SK-N-SH (cell line): ENCODE measurements at regions not wholly inside any gene's neighbourhood (a gene's known extent, or its start where the extent isn't known, plus 50 kb on each side); places are given as distances from the start of the nearest gene placed in this dataset.

Source experiments
- CTCF ChIA-PET: fragments of 300-600, 350-600 bp; formaldehyde crosslinking; extraction: SDS; loops from one replicate; lab custom pipeline; 2021; lab: Yijun Ruan, JAX
- POLR2A ChIA-PET: fragments of 350-600 bp; sonication (Branson Sonifier 250); formaldehyde crosslinking; extraction: SDS; loops from one replicate; lab custom pipeline; 2020; ENCODE audit warnings: antibody characterized with exemption, inconsistent platforms; lab: Yijun Ruan, JAX
- DNase-seq: peaks from one replicate; pipeline ENCODE4 v3.0.0; 2012
- H2AFZ ChIP-seq: fragments of 200-600 bp; sonication (generic); 2 replicates; pipeline ENCODE4 v1.8.1; 2016; ENCODE audit warnings: antibody characterized with exemption, mild to moderate bottlenecking, low read depth
- H3F3A ChIP-seq: fragments of 200-600 bp; sonication (generic); replicated peaks from 2 replicates; pipeline ENCODE3; 2016; ENCODE audit warnings: antibody characterized with exemption, mild to moderate bottlenecking; ENCODE audit not compliant: insufficient read depth
- H3K27ac ChIP-seq, 2 experiments: fragments of 200-500 bp in 1 of 2; fragments of 200-600 bp in 1 of 2; sonication (Bioruptor generic) in 1 of 2; sonication (generic), shearing (Covaris generic) in 1 of 2; 2 replicates each; pipeline versions ENCODE4 v1.5.1 to v1.6.1; 2014 to 2016; ENCODE audit warnings: low read depth in 2 of 2, inconsistent platforms in 1 of 2, low read length in 1 of 2, mild to moderate bottlenecking in 1 of 2, mixed read lengths in 1 of 2
- H3K27me3 ChIP-seq: fragments of 200-600 bp; sonication (generic), shearing (Covaris generic); 2 replicates; pipeline ENCODE4 v1.6.1; 2016; ENCODE audit warnings: mixed run types; ENCODE audit not compliant: insufficient read depth
- H3K36me3 ChIP-seq, 2 experiments: fragments of 200-500 bp in 1 of 2; fragments of 200-600 bp in 1 of 2; sonication (Bioruptor generic) in 1 of 2; sonication (generic) in 1 of 2; replicated peaks in 1 of 2; 2 replicates each; pipeline versions ENCODE3 to v1.5.1; 2014 to 2016; ENCODE audit warnings: low read length in 1 of 2, mild to moderate bottlenecking in 1 of 2; ENCODE audit not compliant: insufficient read depth in 2 of 2, control insufficient read depth in 1 of 2
- H3K4me1 ChIP-seq, 2 experiments: fragments of 200-500 bp in 1 of 2; fragments of 200-600 bp in 1 of 2; sonication (Bioruptor generic) in 1 of 2; sonication (generic), shearing (Covaris generic) in 1 of 2; 2 replicates each; pipeline versions ENCODE4 v1.5.1 to v1.6.1; 2014 to 2016; ENCODE audit warnings: low read depth in 1 of 2, low read length in 1 of 2, mixed run types in 1 of 2; ENCODE audit not compliant: insufficient read depth in 2 of 2, control insufficient read depth in 1 of 2
- H3K4me2 ChIP-seq: fragments of 200-600 bp; sonication (generic), shearing (Covaris generic); 2 replicates; pipeline ENCODE4 v1.6.1; 2017; ENCODE audit warnings: mixed run types
- H3K4me3 ChIP-seq, 2 experiments: fragments of 200-500 bp in 1 of 2; fragments of 200-600 bp in 1 of 2; sonication (Bioruptor generic) in 1 of 2; sonication (generic), shearing (Covaris generic) in 1 of 2; 2 replicates each; pipeline versions ENCODE4 v1.5.1 to v1.8.1; 2014 to 2016; ENCODE audit warnings: low read depth in 2 of 2, inconsistent platforms in 1 of 2, low read length in 1 of 2, mild to moderate bottlenecking in 1 of 2, mixed read lengths in 1 of 2, moderate library complexity in 1 of 2
- H3K79me2 ChIP-seq: fragments of 200-600 bp; sonication (generic); 2 replicates; pipeline ENCODE4 v1.8.1; 2017; ENCODE audit warnings: mild to moderate bottlenecking; ENCODE audit not compliant: insufficient read depth
- H3K9ac ChIP-seq: fragments of 200-600 bp; sonication (generic); 2 replicates; pipeline ENCODE4 v1.6.1; 2017; ENCODE audit warnings: mixed run types
- H3K9me2 ChIP-seq: fragments of 200-600 bp; sonication (generic); 2 replicates; pipeline ENCODE4 v1.6.1; 2017; ENCODE audit warnings: mixed run types
- H3K9me3 ChIP-seq: fragments of 200-600 bp; sonication (generic); 2 replicates; pipeline ENCODE4 v1.6.1; 2017; ENCODE audit warnings: mixed run types, mild to moderate bottlenecking, moderate library complexity
- H4K20me1 ChIP-seq: fragments of 200-600 bp; sonication (generic); 2 replicates; pipeline ENCODE4 v1.6.1; 2017; ENCODE audit warnings: mild to moderate bottlenecking, mixed run types; ENCODE audit not compliant: insufficient read depth
- EZH2phosphoT487 ChIP-seq: fragments of 200-600 bp; sonication (generic); IDR thresholded peaks from 2 replicates; pipeline ENCODE4 v1.6.1; 2017; ENCODE audit warnings: low read depth, mixed run types, mild to moderate bottlenecking, antibody characterized with exemption, moderate library complexity, borderline replicate concordance
- MEF2A ChIP-seq: IDR thresholded peaks from 2 replicates; pipeline ENCODE4 v1.4.0; 2012; ENCODE audit warnings: low read depth, borderline replicate concordance
- NRF1 ChIP-seq: IDR thresholded peaks from 2 replicates; pipeline ENCODE4 v1.6.1; 2012; ENCODE audit warnings: low read depth, mild to moderate bottlenecking, low read length
- POLR2AphosphoS5 ChIP-seq: IDR thresholded peaks from 2 replicates; pipeline ENCODE4 v1.6.1; 2012; ENCODE audit warnings: low read depth, low read length
- RAD21 ChIP-seq: IDR thresholded peaks from 2 replicates; pipeline ENCODE4 v1.6.1; 2012; ENCODE audit warnings: mild to moderate bottlenecking, low read length
- RFX5 ChIP-seq: IDR thresholded peaks from 2 replicates; pipeline ENCODE4 v1.6.1; 2012; ENCODE audit warnings: mild to moderate bottlenecking, improper control_type of control experiment, low read length
- RXRA ChIP-seq: IDR thresholded peaks from 2 replicates; pipeline ENCODE4 v1.4.0; 2012; ENCODE audit warnings: low read depth, mild to moderate bottlenecking, borderline replicate concordance
- SMC3 ChIP-seq: IDR thresholded peaks from 2 replicates; pipeline ENCODE4 v1.6.1; 2012; ENCODE audit warnings: low read depth, low read length, improper control_type of control experiment
- TAF1 ChIP-seq: IDR thresholded peaks from 2 replicates; pipeline ENCODE4 v1.6.1; 2012; ENCODE audit warnings: low read depth, mild to moderate bottlenecking, low read length, moderate library complexity, borderline replicate concordance
- YY1 ChIP-seq: IDR thresholded peaks from 2 replicates; pipeline ENCODE4 v1.4.0; 2012; ENCODE audit warnings: low read depth, mild to moderate bottlenecking
- ZBTB33 ChIP-seq: IDR thresholded peaks from 2 replicates; pipeline ENCODE4 v1.4.0; 2012; ENCODE audit warnings: low read depth, borderline replicate concordance
- WGBS: methylation state at CpG from one replicate; pipeline ENCODE4 v1.1.6; 2017; ENCODE audit warnings: low lambda C conversion rate; 5-methylcytosine and 5-hydroxymethylcytosine counted together
- TF ChIP-seq, protein P1 (sequence below): fragments of 150-350 bp; IDR thresholded peaks from 2 replicates; pipeline ENCODE4 v1.6.1; 2016; ENCODE audit warnings: mild to moderate bottlenecking, low read depth, low read length
- TF ChIP-seq, protein P2 (sequence below): IDR thresholded peaks from 2 replicates; pipeline ENCODE4 v1.6.1; 2012; ENCODE audit warnings: mild to moderate bottlenecking, low read depth, low read length, moderate library complexity
- TF ChIP-seq, protein P3 (sequence below): IDR thresholded peaks from 2 replicates; pipeline ENCODE4 v1.4.0; 2012; ENCODE audit warnings: low read depth, borderline replicate concordance

DNA sequence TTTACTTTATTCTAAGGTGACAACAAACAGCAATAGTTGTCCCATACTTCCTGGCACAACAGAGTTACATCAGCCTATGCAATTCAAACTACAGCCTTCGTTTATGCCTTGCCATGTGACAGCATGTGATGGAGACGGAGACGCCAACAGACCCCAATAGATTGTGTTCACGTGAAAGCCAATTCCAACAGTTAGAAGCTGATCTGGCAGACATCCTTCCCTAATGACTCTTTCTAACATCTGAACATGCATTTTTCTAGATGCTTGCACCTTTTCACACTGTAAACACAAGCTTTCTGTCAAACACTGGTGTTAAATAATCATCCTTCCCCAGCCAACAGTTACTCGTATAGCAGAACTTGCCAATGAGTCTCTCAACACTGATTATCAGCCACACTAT is 694.4 kb upstream of the ALCAM start:
- no peak overlapping the region for H3K4me2 ChIP-seq
- no peaks in the 10 kb centered on the region for H3K79me2 ChIP-seq
- no peaks in the 10 kb centered on the region for H3K27me3 ChIP-seq
- WGBS, result 83% methylated on average over 5 of the region's 5 CpGs
- H3K9me2 ChIP-seq, result no peaks in the 10 kb centered on the region
- no peak overlapping the region for H3K4me3 ChIP-seq
- H3K4me1 ChIP-seq, result no peaks in the 10 kb centered on the region
- H3F3A ChIP-seq, result no peaks in the 10 kb centered on the region
- H4K20me1 ChIP-seq, result no peaks in the 10 kb centered on the region
- no peak overlapping the region for H3K9ac ChIP-seq
- CTCF ChIA-PET, result no interaction called here
- TF ChIP-seq ZBTB33 (no peak), RXRA (no peak), RAD21 (no peak), POLR2AphosphoS5 (no peak), TAF1 (no peak), RFX5 (no peak), YY1 (no peak), SMC3 (no peak), NRF1 (no peak), MEF2A (no peak), EZH2phosphoT487 (no peak)
- TF ChIP-seq, protein P1, sequence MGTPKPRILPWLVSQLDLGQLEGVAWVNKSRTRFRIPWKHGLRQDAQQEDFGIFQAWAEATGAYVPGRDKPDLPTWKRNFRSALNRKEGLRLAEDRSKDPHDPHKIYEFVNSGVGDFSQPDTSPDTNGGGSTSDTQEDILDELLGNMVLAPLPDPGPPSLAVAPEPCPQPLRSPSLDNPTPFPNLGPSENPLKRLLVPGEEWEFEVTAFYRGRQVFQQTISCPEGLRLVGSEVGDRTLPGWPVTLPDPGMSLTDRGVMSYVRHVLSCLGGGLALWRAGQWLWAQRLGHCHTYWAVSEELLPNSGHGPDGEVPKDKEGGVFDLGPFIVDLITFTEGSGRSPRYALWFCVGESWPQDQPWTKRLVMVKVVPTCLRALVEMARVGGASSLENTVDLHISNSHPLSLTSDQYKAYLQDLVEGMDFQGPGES, result no peak
- TF ChIP-seq, protein P2, sequence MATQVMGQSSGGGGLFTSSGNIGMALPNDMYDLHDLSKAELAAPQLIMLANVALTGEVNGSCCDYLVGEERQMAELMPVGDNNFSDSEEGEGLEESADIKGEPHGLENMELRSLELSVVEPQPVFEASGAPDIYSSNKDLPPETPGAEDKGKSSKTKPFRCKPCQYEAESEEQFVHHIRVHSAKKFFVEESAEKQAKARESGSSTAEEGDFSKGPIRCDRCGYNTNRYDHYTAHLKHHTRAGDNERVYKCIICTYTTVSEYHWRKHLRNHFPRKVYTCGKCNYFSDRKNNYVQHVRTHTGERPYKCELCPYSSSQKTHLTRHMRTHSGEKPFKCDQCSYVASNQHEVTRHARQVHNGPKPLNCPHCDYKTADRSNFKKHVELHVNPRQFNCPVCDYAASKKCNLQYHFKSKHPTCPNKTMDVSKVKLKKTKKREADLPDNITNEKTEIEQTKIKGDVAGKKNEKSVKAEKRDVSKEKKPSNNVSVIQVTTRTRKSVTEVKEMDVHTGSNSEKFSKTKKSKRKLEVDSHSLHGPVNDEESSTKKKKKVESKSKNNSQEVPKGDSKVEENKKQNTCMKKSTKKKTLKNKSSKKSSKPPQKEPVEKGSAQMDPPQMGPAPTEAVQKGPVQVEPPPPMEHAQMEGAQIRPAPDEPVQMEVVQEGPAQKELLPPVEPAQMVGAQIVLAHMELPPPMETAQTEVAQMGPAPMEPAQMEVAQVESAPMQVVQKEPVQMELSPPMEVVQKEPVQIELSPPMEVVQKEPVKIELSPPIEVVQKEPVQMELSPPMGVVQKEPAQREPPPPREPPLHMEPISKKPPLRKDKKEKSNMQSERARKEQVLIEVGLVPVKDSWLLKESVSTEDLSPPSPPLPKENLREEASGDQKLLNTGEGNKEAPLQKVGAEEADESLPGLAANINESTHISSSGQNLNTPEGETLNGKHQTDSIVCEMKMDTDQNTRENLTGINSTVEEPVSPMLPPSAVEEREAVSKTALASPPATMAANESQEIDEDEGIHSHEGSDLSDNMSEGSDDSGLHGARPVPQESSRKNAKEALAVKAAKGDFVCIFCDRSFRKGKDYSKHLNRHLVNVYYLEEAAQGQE, result no peak
- TF ChIP-seq, protein P3, sequence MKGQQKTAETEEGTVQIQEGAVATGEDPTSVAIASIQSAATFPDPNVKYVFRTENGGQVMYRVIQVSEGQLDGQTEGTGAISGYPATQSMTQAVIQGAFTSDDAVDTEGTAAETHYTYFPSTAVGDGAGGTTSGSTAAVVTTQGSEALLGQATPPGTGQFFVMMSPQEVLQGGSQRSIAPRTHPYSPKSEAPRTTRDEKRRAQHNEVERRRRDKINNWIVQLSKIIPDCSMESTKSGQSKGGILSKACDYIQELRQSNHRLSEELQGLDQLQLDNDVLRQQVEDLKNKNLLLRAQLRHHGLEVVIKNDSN, result no peak
- POLR2A ChIA-PET, result no interaction called here
- no peaks in the 10 kb centered on the region for H3K9me3 ChIP-seq
- DNase-seq, result no peak
- H3K36me3 ChIP-seq, result no peaks in the 10 kb centered on the region
- no peak overlapping the region for H3K27ac ChIP-seq
- no peak overlapping the region for H2AFZ ChIP-seq
